Hepatocyte (in vitro differentiated cells): ENCODE measurements at regions not wholly inside any gene's neighbourhood (a gene's known extent, or its start where the extent isn't known, plus 50 kb on each side); places are given as distances from the start of the nearest gene placed in this dataset.

Experiments used
- DNase-seq: peaks from one replicate; pipeline ENCODE4 v3.0.0-alpha.2; 2016; ENCODE audit warnings: low spot score
- H2AFZ ChIP-seq: fragments of 200-600 bp; sonication (generic); 2 replicates; pipeline ENCODE4 v1.6.0; 2016; ENCODE audit warnings: antibody characterized with exemption, mild to moderate bottlenecking
- H3K27ac ChIP-seq: fragments of 200-600 bp; sonication (generic); 2 replicates; pipeline ENCODE4 v1.5.1; 2016; ENCODE audit warnings: mild to moderate bottlenecking
- H3K27me3 ChIP-seq: fragments of 200-600 bp; sonication (generic); 2 replicates; pipeline ENCODE4 v1.6.1; 2016
- H3K36me3 ChIP-seq: fragments of 200-600 bp; sonication (generic); replicated peaks from 2 replicates; pipeline ENCODE4 v1.5.1; 2016; ENCODE audit warnings: low read depth; ENCODE audit not compliant: insufficient read depth
- H3K4me1 ChIP-seq: fragments of 200-600 bp; sonication (generic); 2 replicates; pipeline ENCODE4 v1.5.1; 2016; ENCODE audit warnings: mild to moderate bottlenecking, moderate library complexity; ENCODE audit not compliant: insufficient read depth
- H3K4me2 ChIP-seq: fragments of 200-600 bp; sonication (generic); 2 replicates; pipeline ENCODE4 v1.6.0; 2016
- H3K4me3 ChIP-seq: fragments of 200-600 bp; sonication (generic); 2 replicates; pipeline ENCODE4 v1.5.1; 2016; ENCODE audit warnings: mild to moderate bottlenecking
- H3K79me2 ChIP-seq: fragments of 200-600 bp; sonication (generic); 2 replicates; pipeline ENCODE4 v1.6.0; 2017; ENCODE audit warnings: mild to moderate bottlenecking
- H3K9me2 ChIP-seq: fragments of 200-600 bp; sonication (generic); replicated peaks from 2 replicates; pipeline ENCODE4 v1.6.0; 2017; ENCODE audit warnings: mild to moderate bottlenecking; ENCODE audit not compliant: insufficient read depth
- H3K9me3 ChIP-seq: fragments of 200-600 bp; sonication (generic); 2 replicates; pipeline ENCODE4 v1.5.1; 2016; ENCODE audit warnings: low read depth, mild to moderate bottlenecking
- H4K20me1 ChIP-seq: fragments of 200-600 bp; sonication (generic); 2 replicates; pipeline ENCODE4 v1.6.0; 2016; ENCODE audit warnings: mild to moderate bottlenecking; ENCODE audit not compliant: insufficient read depth, poor library complexity, severe bottlenecking
- CTCF ChIP-seq: fragments of 200-600 bp; sonication (generic); IDR thresholded peaks from 2 replicates; pipeline ENCODE4 v1.5.1; 2016; ENCODE audit warnings: antibody characterized with exemption, mild to moderate bottlenecking; ENCODE audit not compliant: poor library complexity
- EZH2 ChIP-seq: fragments of 200-600 bp; sonication (generic); IDR thresholded peaks from 2 replicates; pipeline ENCODE4 v1.6.1; 2016; ENCODE audit warnings: antibody characterized with exemption, mild to moderate bottlenecking, borderline replicate concordance
- EZH2phosphoT487 ChIP-seq: fragments of 200-600 bp; sonication (generic); IDR thresholded peaks from one replicate; pipeline ENCODE4 v1.6.1; 2018; ENCODE audit warnings: antibody characterized with exemption, mild to moderate bottlenecking, low read depth, moderate library complexity; ENCODE audit not compliant: unreplicated experiment, severe bottlenecking
- WGBS: methylation state at CpG from one replicate; pipeline ENCODE4 v1.1.6; 2016; ENCODE audit warnings: low lambda C conversion rate; ENCODE audit errors: missing lambda C conversion rate; 5-methylcytosine and 5-hydroxymethylcytosine counted together

DNA sequence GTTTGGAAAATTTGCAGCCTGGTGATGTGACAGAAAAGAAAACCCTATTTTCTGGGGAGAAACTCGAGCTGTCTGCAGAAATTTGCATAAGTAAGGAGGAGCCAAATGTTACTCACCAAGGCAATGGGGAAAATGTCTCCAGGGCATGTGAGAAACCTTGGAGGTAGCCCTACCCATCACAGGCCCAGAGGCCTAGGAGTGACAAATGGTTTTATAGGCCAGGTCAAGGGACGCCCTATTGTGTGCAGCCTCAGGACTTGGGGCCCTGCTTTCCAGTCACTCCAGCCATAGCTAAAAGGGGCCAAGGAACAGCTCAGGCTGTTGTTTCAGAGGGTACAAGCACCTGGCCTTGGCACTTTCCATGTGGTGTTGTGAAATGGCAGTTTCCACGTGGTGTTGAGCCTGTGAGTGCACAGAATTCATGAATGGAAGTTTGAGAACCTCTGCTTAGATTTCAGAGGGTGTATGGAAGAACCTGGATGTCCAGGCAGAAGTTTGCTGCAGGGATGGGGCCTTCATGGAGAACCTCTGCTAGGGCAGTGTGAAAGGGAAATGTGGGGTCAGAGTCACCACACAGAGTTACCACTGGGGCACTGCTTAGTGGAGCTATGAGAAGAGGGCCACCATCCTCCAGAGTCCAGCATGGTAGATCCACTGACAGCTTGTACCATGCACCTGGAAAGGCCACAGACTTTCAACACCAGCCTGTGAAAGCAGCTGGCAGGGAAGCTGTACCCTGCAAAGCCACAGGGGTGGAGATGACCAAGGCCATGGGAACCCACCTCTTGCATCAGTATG lies 637.6 kb upstream of the EPHA5 start:
- no peaks in the 10 kb centered on the region for H3K4me1 ChIP-seq
- 79% methylated on average over 3 of the region's 3 CpGs for WGBS
- H3K36me3 ChIP-seq: no peaks in the 10 kb centered on the region
- no peaks in the 10 kb centered on the region for H4K20me1 ChIP-seq
- H3K9me3 ChIP-seq: no peaks in the 10 kb centered on the region
- H2AFZ ChIP-seq: no peak overlapping the region
- H3K4me2 ChIP-seq: no peak overlapping the region
- H3K9me2 ChIP-seq: no peaks in the 10 kb centered on the region
- H3K4me3 ChIP-seq: no peak overlapping the region
- TF ChIP-seq CTCF: no peak
- TF ChIP-seq EZH2phosphoT487: no peak
- no peaks in the 10 kb centered on the region for H3K79me2 ChIP-seq
- no peak for DNase-seq
- H3K27me3 ChIP-seq: no peaks in the 10 kb centered on the region
- H3K27ac ChIP-seq: no peak overlapping the region

GRCh38 chr4:66300336-66300934 lies 630.1 kb upstream of the EPHA5 start:
- no peak for DNase-seq
- H2AFZ ChIP-seq: no peak overlapping the region
- no peaks in the 10 kb centered on the region for H3K27me3 ChIP-seq
- H3K79me2 ChIP-seq: no peaks in the 10 kb centered on the region
- no peaks in the 10 kb centered on the region for H3K36me3 ChIP-seq
- no peak overlapping the region for H3K4me2 ChIP-seq
- no peaks in the 10 kb centered on the region for H3K9me3 ChIP-seq
- no peaks in the 10 kb centered on the region for H4K20me1 ChIP-seq
- H3K9me2 ChIP-seq: no peaks in the 10 kb centered on the region
- H3K4me1 ChIP-seq: no peaks in the 10 kb centered on the region
- no peak overlapping the region for H3K4me3 ChIP-seq
- TF ChIP-seq EZH2 (no peak), CTCF (no peak), EZH2phosphoT487 (no peak)
- H3K27ac ChIP-seq: no peak overlapping the region
- 80% methylated on average over 1 of the region's 2 CpGs for WGBS

DNA sequence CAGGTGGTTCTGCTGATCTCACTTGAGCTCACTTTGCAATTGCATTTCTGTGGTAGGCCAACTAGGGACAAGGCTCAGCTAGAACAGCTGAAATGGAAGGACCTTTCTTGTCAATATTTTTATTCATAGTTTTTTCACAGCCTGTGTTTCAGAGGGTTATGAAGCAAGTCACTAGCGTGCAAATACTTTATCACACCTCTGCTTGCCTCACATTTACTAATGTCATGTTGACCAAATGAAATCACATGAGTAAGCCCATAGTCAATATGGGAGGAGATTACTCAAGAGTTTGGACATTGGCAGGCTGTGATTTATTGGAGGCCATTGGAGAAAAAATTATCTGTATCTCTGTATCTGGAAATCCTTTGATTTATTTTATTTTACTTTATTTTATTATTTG lies 628.3 kb upstream of the EPHA5 start:
- Histone ChIP-seq H3K27ac (peak overlapping the region; percentile 49), H4K20me1 (no peaks in the 10 kb centered on the region), H2AFZ (no peak overlapping the region), H3K4me3 (no peak overlapping the region), H3K9me3 (no peaks in the 10 kb centered on the region), H3K4me1 (no peaks in the 10 kb centered on the region), H3K79me2 (no peaks in the 10 kb centered on the region), H3K4me2 (no peak overlapping the region), H3K36me3 (no peaks in the 10 kb centered on the region), H3K27me3 (no peaks in the 10 kb centered on the region), H3K9me2 (no peaks in the 10 kb centered on the region)
- TF ChIP-seq EZH2: no peak
- 77% methylated on average over 1 of the region's 1 CpG for WGBS
- peak; percentile 11 for DNase-seq

DNA sequence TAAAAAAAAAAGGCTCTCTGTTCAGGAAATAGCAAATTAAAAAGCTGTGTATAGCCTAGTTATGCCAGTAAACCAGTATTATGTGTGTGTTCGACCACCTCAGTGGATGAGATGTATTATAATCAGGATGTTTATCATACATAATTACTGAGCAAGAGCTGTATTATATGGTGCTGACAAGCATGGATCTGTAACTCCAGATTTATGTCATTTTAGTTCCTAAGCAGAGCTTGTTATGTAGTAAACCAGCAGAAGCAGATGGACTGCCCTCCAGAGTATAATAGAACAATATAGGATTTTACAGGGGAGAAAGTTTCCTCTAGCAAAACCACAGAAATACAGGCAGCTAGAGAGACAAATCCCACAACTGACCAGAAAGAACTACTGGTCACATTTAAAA lies 627.4 kb upstream of the EPHA5 start:
- Histone ChIP-seq H3K27me3 (no peaks in the 10 kb centered on the region), H2AFZ (no peak overlapping the region), H3K4me1 (no peaks in the 10 kb centered on the region), H4K20me1 (no peaks in the 10 kb centered on the region), H3K36me3 (no peaks in the 10 kb centered on the region), H3K27ac (peak overlapping the region; percentile 49), H3K4me3 (no peak overlapping the region), H3K9me2 (no peaks in the 10 kb centered on the region), H3K4me2 (no peak overlapping the region), H3K79me2 (no peaks in the 10 kb centered on the region), H3K9me3 (no peaks in the 10 kb centered on the region)
- TF ChIP-seq CTCF: no peak
- no peak for TF ChIP-seq EZH2
- no peak for TF ChIP-seq EZH2phosphoT487
- DNase-seq: no peak
- 58% methylated on average over 1 of the region's 1 CpG for WGBS
